Left renal pelvis (tissue), 4 donors: ENCODE measurements at regions not wholly inside any gene's neighbourhood (a gene's known extent, or its start where the extent isn't known, plus 50 kb on each side); places are given as distances from the start of the nearest gene placed in this dataset.
"Not testable (repeated sequence)": the region's sequence is repeated elsewhere in the genome, so short reads cannot be mapped to it uniquely, and the experiment has no call there.

ENCODE experiments used
- DNase-seq, 4 donors: peaks; one replicate each; pipeline ENCODE4 v3.0.0-alpha.2; 2013; ENCODE audit warnings: low read depth in 4 of 4, low spot score in 3 of 4

- not testable (repeated sequence) for DNase-seq
These were observed 175.2 kb upstream of the PLGLB1 start for GRCh38 chr2:87196720-87197388.

GRCh38 chr2:87198422-87198821 is 176.8 kb upstream of the PLGLB1 start:
- DNase-seq, result not testable (repeated sequence)

GRCh38 chr2:87199228-87199627 is 177.6 kb upstream of the PLGLB1 start:
- not testable (repeated sequence) for DNase-seq

- not testable (repeated sequence) for DNase-seq
These were observed 183.0 kb upstream of the PLGLB1 start for GRCh38 chr2:87204569-87205147.

GRCh38 chr2:87212938-87213337 is 191.3 kb upstream of the PLGLB1 start:
- not testable (repeated sequence) for DNase-seq

- DNase-seq, result not testable (repeated sequence)
These were observed 195.4 kb upstream of the PLGLB1 start for GRCh38 chr2:87217005-87217404.

GRCh38 chr2:87217741-87218410 is 196.2 kb upstream of the PLGLB1 start:
- DNase-seq, result not testable (repeated sequence)

GRCh38 chr2:87220651-87221050 is 199.0 kb upstream of the PLGLB1 start:
- DNase-seq, result not testable (repeated sequence)

- not testable (repeated sequence) for DNase-seq
These were observed 200.5 kb upstream of the PLGLB1 start for GRCh38 chr2:87222131-87222530.

- DNase-seq, result not testable (repeated sequence)
These were observed 202.2 kb upstream of the PLGLB1 start for GRCh38 chr2:87223873-87224272.

GRCh38 chr2:87229091-87229689 is 207.5 kb upstream of the PLGLB1 start:
- DNase-seq, result not testable (repeated sequence)

- DNase-seq, result not testable (repeated sequence)
These were observed 208.3 kb upstream of the PLGLB1 start for GRCh38 chr2:87229964-87230363.

- DNase-seq, result not testable (repeated sequence)
These were observed 213.8 kb upstream of the PLGLB1 start for GRCh38 chr2:87235333-87235981.

GRCh38 chr2:87237570-87238336 is 216.1 kb upstream of the PLGLB1 start:
- not testable (repeated sequence) for DNase-seq

- not testable (repeated sequence) for DNase-seq
These were observed 218.0 kb upstream of the PLGLB1 start for GRCh38 chr2:87239558-87240215.

- DNase-seq, result not testable (repeated sequence)
These were observed 224.5 kb upstream of the PLGLB1 start for GRCh38 chr2:87246066-87246717.

GRCh38 chr2:87252046-87252445 is 230.4 kb upstream of the PLGLB1 start:
- DNase-seq, result not testable (repeated sequence)

GRCh38 chr2:87254562-87254961 is 232.9 kb upstream of the PLGLB1 start:
- not testable (repeated sequence) for DNase-seq

GRCh38 chr2:87255410-87255809 is 233.8 kb upstream of the PLGLB1 start:
- not testable (repeated sequence) for DNase-seq
